HG03280 (cell line): ENCODE measurements at regions not wholly inside any gene's neighbourhood (a gene's known extent, or its start where the extent isn't known, plus 50 kb on each side); places are given as distances from the start of the nearest gene placed in this dataset.
A peak's percentile ranks its signal among the peaks of the same experiment; 100 is the strongest.

Experiments
- ATAC-seq: cut with Tn5 transposase; IDR thresholded peaks from one replicate; pipeline ENCODE4 v1.9.1; 2021; ENCODE audit warnings: mild to moderate bottlenecking, moderate library complexity; ENCODE audit not compliant: unreplicated experiment

- ATAC-seq, result no peak
Measured at GRCh38 chr6:156725712-156726111, 51.5 kb upstream of the ARID1B start.

GRCh38 chr6:156720691-156721685, 56.2 kb upstream of the ARID1B start:
- peak; percentile 29 for ATAC-seq

- peak; percentile 81 for ATAC-seq
Measured at GRCh38 chr6:156719720-156720563, 57.2 kb upstream of the ARID1B start.

DNA sequence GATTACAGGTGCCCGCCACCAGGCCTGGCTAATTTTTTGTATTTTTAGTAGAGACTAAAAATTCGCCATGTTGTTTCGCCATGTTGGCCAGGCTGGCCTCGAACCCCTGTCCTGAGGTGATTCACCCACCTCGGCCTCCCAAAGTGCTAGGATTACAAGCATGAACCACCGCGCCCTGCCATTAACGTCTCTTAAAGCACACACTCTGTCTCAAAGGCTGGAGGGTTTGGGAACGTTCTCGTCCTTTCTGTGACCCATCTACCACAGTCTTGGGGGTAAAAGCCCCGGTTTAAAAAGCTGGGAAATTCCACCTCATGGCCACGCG, 57.8 kb upstream of the ARID1B start:
- ATAC-seq, result no peak

- no peak for ATAC-seq
Measured at GRCh38 chr6:156718647-156719394, 58.4 kb upstream of the ARID1B start.

GRCh38 chr6:156717542-156717941, 59.6 kb upstream of the ARID1B start:
- ATAC-seq, result no peak

- no peak for ATAC-seq
Measured at GRCh38 chr6:156715839-156716238, 61.3 kb upstream of the ARID1B start.

DNA sequence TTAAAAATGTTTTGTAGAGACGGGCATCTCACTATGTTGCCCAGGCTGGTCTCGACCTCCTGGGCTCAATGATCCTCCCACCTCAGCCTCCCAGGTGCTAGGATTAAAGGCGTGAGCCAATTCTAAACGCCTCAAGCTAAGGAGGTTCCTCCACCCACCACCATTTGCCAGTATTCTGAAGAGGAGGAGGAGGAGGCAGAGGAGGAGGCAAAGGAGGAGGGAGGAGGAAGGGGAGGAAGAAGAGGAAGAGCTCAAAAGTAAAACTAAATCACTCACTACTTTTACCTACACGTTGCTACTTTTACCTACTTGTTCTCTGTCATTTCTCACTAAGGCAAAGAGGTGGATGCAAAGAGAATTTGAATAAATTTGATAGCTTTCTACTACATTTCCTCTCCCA, 63.6 kb upstream of the ARID1B start:
- no peak for ATAC-seq

- no peak for ATAC-seq
Measured at GRCh38 chr6:156710479-156710878, 66.7 kb upstream of the ARID1B start.

DNA sequence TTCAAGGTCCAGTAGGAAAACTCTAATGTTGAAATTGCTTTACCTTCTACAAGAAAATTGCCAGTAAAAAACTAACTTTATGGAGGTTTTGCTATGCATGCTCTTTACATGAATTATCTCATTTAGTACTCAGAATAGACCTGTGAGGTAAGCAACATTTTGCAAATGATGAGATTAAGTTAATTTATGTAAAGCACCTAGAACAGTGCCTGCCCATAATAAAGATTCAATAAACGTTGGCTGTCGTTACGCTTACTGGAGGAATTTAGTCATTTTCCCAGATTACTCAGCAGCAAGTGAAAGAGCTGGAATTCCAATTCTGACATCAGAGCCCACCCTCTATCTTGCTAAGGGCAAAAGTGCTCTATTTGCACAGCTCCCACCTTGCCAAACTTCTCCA, 69.4 kb upstream of the ARID1B start:
- no peak for ATAC-seq

GRCh38 chr6:156703719-156704118, 73.5 kb upstream of the ARID1B start:
- no peak for ATAC-seq

DNA sequence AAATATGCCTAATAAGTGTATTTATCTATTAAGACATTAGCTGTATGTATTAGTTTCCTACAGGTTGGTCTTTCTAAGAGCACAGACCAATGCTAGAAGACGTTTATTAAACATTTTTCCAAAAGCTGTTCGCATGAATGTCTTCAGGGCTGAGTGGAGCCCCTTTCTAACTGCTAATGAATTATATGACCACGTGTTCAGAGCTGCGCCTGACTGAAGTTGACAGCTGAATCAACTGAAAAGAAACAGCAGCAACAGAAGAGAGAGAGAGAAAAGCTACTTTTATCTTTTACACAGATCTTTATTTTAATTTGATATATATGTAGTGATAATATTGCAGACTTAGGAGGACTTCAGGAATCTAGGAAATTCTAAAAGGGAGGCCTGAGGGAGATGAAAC, 75.2 kb upstream of the ARID1B start:
- no peak for ATAC-seq

- ATAC-seq, result no peak
Measured at GRCh38 chr6:156700440-156701057, 76.6 kb upstream of the ARID1B start.

- ATAC-seq, result no peak
Measured at GRCh38 chr6:156699935-156700334, 77.2 kb upstream of the ARID1B start.

- ATAC-seq, result peak; percentile 24
Measured at GRCh38 chr6:156699017-156699421, 78.2 kb upstream of the ARID1B start.

DNA sequence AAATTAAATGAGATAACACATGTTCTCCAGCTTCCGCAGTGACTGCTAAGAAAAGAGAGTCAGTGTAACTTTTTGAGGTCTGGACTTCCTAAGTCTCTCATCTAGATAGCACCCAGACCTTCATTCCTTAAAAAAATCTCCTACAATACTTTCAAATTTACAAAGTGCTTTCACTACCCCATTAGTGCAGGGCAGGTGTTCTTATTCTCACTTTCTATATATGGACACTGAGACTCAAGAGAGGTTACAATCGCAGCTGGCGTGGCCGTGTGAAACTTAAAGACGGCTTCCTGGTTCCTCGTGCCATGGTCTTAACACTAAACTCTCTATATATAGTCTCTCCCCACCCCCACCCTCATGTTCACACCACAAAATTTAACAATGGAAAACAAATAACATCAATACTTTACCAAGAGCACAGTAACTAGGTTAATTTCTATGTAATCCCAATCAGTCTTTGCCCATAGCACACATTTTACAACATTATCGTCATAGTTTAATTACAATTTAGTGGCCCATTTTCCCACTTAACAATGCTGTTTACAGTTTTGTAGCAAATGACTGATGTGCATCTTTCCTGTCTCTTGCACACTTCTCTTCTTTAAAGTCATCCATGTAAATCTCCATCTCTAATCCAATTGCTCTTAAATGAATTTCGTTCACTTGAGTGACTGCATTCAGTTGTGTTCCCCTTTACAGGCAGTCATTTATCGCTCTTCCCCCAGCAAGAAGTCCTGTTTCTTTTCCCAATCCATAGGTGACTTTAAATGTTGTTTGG, 78.8 kb upstream of the ARID1B start:
- peak; percentile 91 for ATAC-seq

DNA sequence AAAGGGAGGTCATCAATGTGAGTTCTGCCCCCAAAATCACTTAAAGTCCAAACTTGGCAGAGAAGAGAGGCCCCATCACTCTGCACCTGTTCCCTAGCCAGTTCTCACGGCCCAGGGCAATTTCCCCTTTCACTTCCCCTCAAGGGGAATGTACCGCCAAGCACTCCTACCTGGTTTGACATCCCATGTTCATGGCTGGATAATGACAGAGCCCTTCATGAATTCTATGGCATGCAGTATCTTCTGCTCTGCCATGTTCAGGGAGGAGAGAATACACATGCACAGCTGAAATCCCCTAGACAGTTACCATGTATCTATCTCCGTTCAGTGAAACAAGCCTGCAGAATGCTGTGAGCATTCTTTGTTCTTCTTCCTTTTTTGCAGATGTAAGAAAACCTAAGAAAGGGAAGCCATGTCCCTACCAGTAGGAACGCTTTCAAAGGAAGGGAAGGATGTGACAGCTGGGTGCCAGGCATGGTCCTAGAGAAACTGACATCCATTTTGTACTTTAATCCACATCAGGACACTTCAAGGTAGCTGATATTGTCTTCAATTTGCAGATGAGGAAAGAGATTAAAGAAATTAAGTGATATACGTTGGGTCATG, 79.8 kb upstream of the ARID1B start:
- no peak for ATAC-seq

- no peak for ATAC-seq
Measured at GRCh38 chr6:156695742-156696141, 81.4 kb upstream of the ARID1B start.

GRCh38 chr6:156694679-156695078, 82.5 kb upstream of the ARID1B start:
- ATAC-seq, result no peak

DNA sequence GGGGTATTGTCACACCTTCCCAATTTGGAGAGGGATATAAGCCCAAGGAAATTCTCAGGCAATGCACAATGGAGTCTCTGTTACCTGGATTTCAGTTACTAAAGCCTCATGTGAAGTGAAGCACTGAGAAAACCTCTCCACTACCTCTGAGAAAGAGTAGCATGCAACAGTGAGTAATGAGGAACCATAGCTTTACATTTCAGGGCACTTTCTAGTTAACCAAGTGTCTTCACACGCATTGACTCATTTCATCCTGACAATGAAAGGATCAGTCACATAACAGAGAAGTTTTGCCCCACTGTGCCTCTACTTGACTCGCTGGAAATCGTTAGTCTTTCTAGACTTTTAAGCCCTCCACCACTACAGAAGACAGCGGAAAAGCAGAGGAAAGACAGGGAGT, 86.2 kb upstream of the ARID1B start:
- ATAC-seq, result peak; percentile 51
